GM12873 (cell line): ENCODE measurements at regions not wholly inside any gene's neighbourhood (a gene's known extent, or its start where the extent isn't known, plus 50 kb on each side); places are given as distances from the start of the nearest gene placed in this dataset.

Source experiments
- TF ChIP-seq, protein P1 (sequence below): IDR thresholded peaks from 2 replicates; pipeline ENCODE4 v1.5.1; 2012; ENCODE audit warnings: low read depth, mild to moderate bottlenecking, moderate library complexity, low read length, control low read depth; ENCODE audit not compliant: insufficient read depth; ENCODE audit errors: missing control alignments

DNA sequence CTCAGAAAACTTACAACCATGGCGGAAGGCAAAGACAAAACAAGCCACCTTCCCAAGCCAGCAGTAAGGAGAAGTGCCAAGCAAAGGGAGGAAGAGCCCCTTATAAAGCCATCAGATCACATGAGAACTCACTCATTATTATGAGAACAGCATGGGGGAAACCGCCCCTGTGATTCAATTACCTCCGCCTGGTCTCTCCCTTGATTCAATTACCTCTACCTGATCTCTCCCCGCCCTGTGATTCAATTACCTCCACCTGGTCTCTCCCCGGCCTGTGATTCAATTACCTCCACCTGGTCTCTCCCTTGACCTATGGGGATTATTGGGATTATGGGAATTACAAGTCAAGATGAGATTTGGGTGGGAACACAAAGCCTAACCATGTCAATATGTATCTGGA, 467.3 kb upstream of the FTMT start:
- TF ChIP-seq, protein P1, sequence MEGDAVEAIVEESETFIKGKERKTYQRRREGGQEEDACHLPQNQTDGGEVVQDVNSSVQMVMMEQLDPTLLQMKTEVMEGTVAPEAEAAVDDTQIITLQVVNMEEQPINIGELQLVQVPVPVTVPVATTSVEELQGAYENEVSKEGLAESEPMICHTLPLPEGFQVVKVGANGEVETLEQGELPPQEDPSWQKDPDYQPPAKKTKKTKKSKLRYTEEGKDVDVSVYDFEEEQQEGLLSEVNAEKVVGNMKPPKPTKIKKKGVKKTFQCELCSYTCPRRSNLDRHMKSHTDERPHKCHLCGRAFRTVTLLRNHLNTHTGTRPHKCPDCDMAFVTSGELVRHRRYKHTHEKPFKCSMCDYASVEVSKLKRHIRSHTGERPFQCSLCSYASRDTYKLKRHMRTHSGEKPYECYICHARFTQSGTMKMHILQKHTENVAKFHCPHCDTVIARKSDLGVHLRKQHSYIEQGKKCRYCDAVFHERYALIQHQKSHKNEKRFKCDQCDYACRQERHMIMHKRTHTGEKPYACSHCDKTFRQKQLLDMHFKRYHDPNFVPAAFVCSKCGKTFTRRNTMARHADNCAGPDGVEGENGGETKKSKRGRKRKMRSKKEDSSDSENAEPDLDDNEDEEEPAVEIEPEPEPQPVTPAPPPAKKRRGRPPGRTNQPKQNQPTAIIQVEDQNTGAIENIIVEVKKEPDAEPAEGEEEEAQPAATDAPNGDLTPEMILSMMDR = no peak

DNA sequence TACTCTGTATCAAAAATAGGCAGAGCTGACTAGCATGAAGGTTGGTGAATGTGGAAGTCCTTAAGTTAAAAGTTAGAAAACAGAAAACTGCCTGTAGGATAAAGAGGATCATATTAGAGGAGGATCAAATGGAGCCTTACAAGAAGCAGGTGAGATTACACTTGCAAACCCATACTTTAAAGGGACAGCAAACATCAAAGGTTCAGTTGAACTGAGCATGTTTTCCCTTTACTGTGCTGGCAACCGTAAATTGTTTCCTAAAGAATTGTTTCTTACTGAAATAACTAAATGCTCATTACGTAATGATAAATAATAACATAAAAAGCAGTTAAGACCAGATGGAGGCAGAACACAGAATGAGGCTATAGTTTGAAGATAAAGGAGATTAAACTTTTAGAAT, 465.3 kb upstream of the FTMT start:
- TF ChIP-seq, protein P1 = no peak

DNA sequence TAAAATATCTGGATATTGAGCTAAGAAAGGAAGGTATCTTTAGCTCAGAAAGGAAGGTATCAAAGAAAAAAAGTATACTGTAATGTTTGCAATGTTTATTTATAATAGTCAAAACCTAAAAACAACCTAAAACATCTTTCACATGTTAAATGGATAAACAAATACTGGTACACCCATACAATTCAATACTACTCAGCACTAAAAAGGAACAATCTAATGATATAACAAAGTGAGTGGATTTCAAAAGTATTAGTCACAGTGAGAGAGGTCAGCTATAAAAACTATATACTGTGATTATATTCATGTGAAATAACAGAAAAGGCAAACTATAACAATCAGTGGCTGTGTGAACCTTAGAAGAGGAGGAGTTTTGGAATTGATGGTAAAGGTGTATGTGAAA, 455.0 kb upstream of the FTMT start:
- TF ChIP-seq, protein P1 = no peak

DNA sequence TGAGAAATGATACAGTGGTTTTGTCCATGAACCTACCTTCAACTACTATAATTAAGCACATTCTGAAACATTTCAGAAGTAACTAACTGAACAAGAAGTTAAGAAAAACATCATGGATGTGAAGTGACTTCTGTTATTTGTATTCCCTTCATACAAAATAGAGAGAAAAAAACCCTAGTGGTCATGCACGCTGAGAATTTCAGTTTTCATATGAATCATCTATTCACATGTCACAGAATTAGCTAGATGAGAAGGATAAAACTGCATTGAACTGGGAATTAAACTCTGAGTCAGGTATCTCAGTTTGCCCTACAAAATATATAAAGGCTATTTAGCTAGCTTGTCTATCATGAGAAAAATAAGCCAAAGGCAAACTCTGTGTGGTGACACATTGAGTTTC, 451.8 kb upstream of the FTMT start:
- TF ChIP-seq, protein P1 = no peak

DNA sequence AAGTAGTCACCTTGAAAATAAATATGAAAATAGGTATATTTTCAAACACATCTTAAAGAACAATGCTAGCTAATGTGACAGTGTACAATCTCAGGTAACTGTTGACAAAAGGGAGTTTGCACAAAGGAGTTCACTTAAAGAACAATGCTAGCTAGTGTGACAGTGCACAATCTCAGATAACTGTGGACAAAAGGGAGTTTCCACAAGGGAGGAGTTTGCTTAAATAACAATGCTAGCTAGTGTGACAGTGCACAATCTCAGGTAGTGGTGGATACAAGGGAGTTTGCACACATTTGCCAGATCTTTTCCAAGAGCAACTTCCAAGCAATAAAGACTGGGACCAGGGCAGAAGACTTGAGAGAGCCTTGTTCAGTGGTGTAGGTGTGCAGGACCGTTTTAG, 442.9 kb upstream of the FTMT start:
- TF ChIP-seq, protein P1 = no peak

DNA sequence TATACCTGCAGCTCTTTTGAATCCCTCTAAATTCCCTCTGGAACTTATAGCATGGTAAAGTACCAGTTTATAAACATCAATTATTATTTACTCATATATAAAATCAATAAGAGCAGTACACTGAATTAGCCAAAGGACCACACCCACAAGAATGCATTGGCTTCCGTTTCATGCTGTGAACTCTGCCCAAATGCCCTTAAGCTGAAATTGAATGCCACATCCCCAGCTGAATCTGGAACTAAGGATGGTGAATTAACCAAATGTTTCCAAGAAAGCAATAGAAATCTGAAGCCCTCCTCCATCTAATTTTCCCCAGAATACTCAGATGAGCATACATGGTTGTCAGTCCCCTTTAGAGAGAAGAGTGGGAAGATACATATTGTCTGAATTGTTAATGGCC, 436.4 kb upstream of the FTMT start:
- TF ChIP-seq, protein P1 = no peak

DNA sequence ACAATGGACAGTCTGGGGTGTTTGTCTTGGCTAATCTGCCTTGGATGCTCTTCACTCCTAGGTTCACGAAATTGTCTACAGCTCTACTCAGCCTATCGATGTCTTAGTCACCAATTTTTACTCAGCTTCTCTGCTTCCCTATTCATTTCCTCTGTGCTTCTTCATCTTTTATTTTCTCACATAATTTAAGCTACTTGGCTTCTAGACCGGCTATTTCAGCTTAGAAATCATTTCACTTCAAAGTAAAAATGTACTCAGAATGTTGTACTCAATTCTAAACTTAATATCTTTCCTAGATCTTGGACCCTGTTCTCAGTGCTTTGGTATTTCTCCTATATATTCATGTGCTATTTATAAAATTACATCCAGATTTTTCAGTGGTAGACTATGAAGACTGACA, 430.0 kb upstream of the FTMT start:
- TF ChIP-seq, protein P1 = no peak
